ENCODE measurements at regions not wholly inside any gene's neighbourhood (a gene's known extent, or its start where the extent isn't known, plus 50 kb on each side); places are given as distances from the start of the nearest gene placed in this dataset.

DNA sequence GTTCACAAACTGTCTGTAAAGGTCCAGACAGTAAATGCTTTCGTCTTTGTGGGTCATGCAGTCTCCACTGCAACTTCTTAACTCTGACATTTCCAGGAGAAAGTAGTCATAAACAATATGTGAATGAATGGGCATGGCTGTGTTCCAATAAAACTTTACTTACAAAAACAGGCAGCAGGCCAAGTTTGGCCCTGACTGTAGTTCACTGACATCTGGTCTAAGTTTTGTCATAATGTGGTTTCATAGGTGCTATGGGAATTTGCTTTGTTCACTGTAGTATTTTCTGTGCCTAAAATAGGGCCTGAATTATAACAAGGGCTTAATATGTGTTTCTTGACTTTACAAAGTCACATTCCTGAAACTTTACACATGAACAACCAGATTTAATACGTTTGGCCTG, 186.0 kb upstream of the KBTBD8 start:
- WGBS = 81% methylated on average over 2 of the region's 2 CpGs
- Histone ChIP-seq H3K27me3 (ENCODE audit: control insufficient read depth in 2 of 2, insufficient read depth in 1 of 2, low read length in 1 of 2) (no peaks in the 10 kb centered on the region), H3K9me3 (ENCODE audit: control insufficient read depth in 2 of 2, insufficient read depth in 1 of 2, low read length in 1 of 2) (no peaks in the 10 kb centered on the region), H3K4me3 (ENCODE audit: low read length in 2 of 2) (no peak overlapping the region), H3K27ac (ENCODE audit: low read depth in 1 of 2, low read length in 1 of 2) (no peak overlapping the region), H3K4me1 (ENCODE audit: control insufficient read depth in 2 of 2, insufficient read depth in 2 of 2, low read length in 2 of 2) (peaks cover 0 to 4% of the 10 kb centered on the region in 2 donors), H3K36me3 (ENCODE audit: control insufficient read depth in 2 of 2, insufficient read depth in 2 of 2, low read length in 1 of 2) (no peaks in the 10 kb centered on the region)
- DNase-seq (ENCODE audit: low read depth in 6 of 9, low spot score in 9 of 9) = no peak

DNA sequence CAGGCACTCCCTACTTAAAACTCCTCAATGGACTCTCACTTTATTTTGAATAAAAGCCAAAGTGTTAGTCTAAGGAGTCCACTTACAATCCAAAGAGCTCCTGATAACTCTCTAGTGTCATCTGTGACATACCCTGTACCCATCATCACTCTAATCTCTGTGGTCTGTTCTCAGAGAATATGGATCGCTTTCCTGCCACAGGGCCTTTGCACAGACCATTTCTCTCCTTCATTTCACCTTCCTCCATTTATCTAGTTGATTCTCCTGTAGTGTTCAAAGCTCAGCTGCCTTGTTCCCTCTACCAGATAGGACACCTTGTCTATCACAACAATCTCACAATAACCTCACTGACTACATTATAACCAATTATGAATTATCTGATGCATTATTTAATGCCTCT, 185.4 kb upstream of the KBTBD8 start:
- 98% methylated on average over 1 of the region's 1 CpG for WGBS
- no peaks in the 10 kb centered on the region for H3K9me3 ChIP-seq (ENCODE audit: control insufficient read depth in 2 of 2, insufficient read depth in 1 of 2, low read length in 1 of 2)
- H3K4me1 ChIP-seq (ENCODE audit: control insufficient read depth in 2 of 2, insufficient read depth in 2 of 2, low read length in 2 of 2) = peaks cover 0 to 4% of the 10 kb centered on the region in 2 donors

DNA sequence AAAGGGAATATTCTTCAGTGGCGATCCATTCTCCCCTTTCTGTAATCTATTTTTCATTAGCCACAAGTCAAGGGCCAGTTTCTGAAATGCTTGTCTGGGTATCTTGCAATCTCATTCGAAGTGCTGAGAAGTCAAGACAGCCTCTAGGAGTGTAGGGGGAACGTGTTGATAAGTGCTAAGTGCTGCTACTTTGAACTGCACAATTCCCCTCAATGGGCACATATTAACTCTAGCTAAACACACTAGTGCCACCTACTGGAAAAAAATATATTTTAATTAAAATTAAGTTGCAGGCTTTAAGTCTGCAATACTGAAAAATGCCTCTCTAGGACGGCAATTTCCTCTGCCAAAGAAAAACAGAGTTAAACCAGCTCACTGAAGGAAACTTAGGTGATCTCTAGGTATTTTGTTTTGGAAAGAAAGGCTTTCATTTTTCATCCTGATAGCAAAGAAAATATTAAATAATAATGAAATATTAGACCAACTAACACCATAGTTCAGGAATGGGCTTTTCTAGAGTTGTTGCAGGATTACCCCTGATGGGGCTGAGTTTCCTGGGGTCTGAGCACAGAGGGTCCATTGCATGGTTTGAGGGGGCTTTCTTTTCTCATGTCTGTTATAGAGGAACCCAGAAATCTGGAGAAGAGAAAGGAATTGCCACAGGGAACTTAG, 181.9 kb upstream of the KBTBD8 start:
- Histone ChIP-seq H3K27me3 (ENCODE audit: control insufficient read depth in 2 of 2, insufficient read depth in 1 of 2, low read length in 1 of 2) (no peaks in the 10 kb centered on the region), H3K4me1 (ENCODE audit: control insufficient read depth in 2 of 2, insufficient read depth in 2 of 2, low read length in 2 of 2) (no peaks in the 10 kb centered on the region), H3K27ac (ENCODE audit: low read depth in 1 of 2, low read length in 1 of 2) (no peak overlapping the region), H3K36me3 (ENCODE audit: control insufficient read depth in 2 of 2, insufficient read depth in 2 of 2, low read length in 1 of 2) (no peaks in the 10 kb centered on the region), H3K4me3 (ENCODE audit: low read length in 2 of 2) (no peak overlapping the region), H3K9me3 (ENCODE audit: control insufficient read depth in 2 of 2, insufficient read depth in 1 of 2, low read length in 1 of 2) (no peaks in the 10 kb centered on the region)
- DNase-seq (ENCODE audit: low read depth in 6 of 9, low spot score in 9 of 9) = peak in 8 of 9 donors; percentile 11 to 67 (median 14)
- 17% methylated on average over 4 of the region's 4 CpGs for WGBS

More for the DNA sequence above, 185.4 kb upstream of the KBTBD8 start:
- Histone ChIP-seq H3K27me3 (ENCODE audit: control insufficient read depth in 2 of 2, insufficient read depth in 1 of 2, low read length in 1 of 2) (no peaks in the 10 kb centered on the region), H3K4me3 (ENCODE audit: low read length in 2 of 2) (no peak overlapping the region), H3K27ac (ENCODE audit: low read depth in 1 of 2, low read length in 1 of 2) (no peak overlapping the region), H3K36me3 (ENCODE audit: control insufficient read depth in 2 of 2, insufficient read depth in 2 of 2, low read length in 1 of 2) (no peaks in the 10 kb centered on the region)
- DNase-seq (ENCODE audit: low read depth in 6 of 9, low spot score in 9 of 9) = no peak

GRCh38 chr3:66817951-66818557, 180.1 kb upstream of the KBTBD8 start:
- no peaks in the 10 kb centered on the region for H3K36me3 ChIP-seq (ENCODE audit: control insufficient read depth in 2 of 2, insufficient read depth in 2 of 2, low read length in 1 of 2)
- no peaks in the 10 kb centered on the region for H3K4me1 ChIP-seq (ENCODE audit: control insufficient read depth in 2 of 2, insufficient read depth in 2 of 2, low read length in 2 of 2)
- H3K27ac ChIP-seq (ENCODE audit: low read depth in 1 of 2, low read length in 1 of 2) = no peak overlapping the region
- 96% methylated on average over 10 of the region's 10 CpGs for WGBS
- no peaks in the 10 kb centered on the region for H3K27me3 ChIP-seq (ENCODE audit: control insufficient read depth in 2 of 2, insufficient read depth in 1 of 2, low read length in 1 of 2)
- DNase-seq (ENCODE audit: low read depth in 6 of 9, low spot score in 9 of 9) = no peak
- H3K9me3 ChIP-seq (ENCODE audit: control insufficient read depth in 2 of 2, insufficient read depth in 1 of 2, low read length in 1 of 2) = no peaks in the 10 kb centered on the region
- H3K4me3 ChIP-seq (ENCODE audit: low read length in 2 of 2) = no peak overlapping the region

GRCh38 chr3:66819993-66820501, 178.1 kb upstream of the KBTBD8 start:
- DNase-seq (ENCODE audit: low read depth in 6 of 9, low spot score in 9 of 9) = no peak
- Histone ChIP-seq H3K9me3 (ENCODE audit: control insufficient read depth in 2 of 2, insufficient read depth in 1 of 2, low read length in 1 of 2) (no peaks in the 10 kb centered on the region), H3K27me3 (ENCODE audit: control insufficient read depth in 2 of 2, insufficient read depth in 1 of 2, low read length in 1 of 2) (no peaks in the 10 kb centered on the region), H3K36me3 (ENCODE audit: control insufficient read depth in 2 of 2, insufficient read depth in 2 of 2, low read length in 1 of 2) (no peaks in the 10 kb centered on the region), H3K4me3 (ENCODE audit: low read length in 2 of 2) (no peak overlapping the region), H3K27ac (ENCODE audit: low read depth in 1 of 2, low read length in 1 of 2) (no peak overlapping the region), H3K4me1 (ENCODE audit: control insufficient read depth in 2 of 2, insufficient read depth in 2 of 2, low read length in 2 of 2) (no peaks in the 10 kb centered on the region)
- 94% methylated on average over 3 of the region's 3 CpGs for WGBS

DNA sequence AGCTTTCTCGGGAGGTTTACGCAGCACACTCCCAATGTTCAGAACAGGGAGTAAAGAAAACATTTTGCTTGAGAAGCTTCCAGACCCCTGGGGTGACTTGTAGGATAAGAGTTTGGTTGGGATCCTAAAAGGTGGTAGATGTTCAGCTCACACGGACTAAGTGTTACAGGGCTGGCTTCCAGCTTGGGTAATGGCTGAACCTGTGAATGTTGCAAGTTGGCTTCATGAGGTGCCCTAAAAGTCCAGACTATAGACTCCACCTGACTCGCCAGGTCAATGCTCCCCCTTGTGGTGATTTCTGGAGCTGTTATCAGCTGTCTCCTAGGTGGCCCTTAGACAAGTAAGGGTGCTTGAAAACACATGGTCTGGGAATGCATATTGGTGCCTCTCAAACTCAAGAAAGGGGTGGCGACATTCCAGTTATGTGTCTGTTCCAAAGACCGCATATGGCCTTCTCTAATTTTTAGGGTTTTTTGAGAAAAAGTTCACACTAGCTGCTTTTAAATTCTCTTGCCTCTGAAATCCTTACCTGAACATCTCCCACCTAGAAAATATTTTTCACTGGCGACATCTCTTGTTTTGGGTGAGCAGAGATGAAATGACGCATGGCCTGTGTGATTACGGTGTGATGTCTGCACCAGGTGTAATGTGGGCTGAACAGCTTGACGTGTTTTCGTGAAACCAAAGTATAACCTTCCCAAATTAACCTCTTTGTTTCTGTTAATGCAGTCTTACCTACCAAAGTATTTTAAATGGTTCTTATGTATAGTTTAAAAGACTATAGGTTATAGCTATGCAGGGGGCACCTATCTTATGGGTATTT, 175.7 kb upstream of the KBTBD8 start:
- Histone ChIP-seq H3K36me3 (ENCODE audit: control insufficient read depth in 2 of 2, insufficient read depth in 2 of 2, low read length in 1 of 2) (no peaks in the 10 kb centered on the region), H3K9me3 (ENCODE audit: control insufficient read depth in 2 of 2, insufficient read depth in 1 of 2, low read length in 1 of 2) (no peaks in the 10 kb centered on the region), H3K4me1 (ENCODE audit: control insufficient read depth in 2 of 2, insufficient read depth in 2 of 2, low read length in 2 of 2) (no peaks in the 10 kb centered on the region), H3K27ac (ENCODE audit: low read depth in 1 of 2, low read length in 1 of 2) (no peak overlapping the region), H3K4me3 (ENCODE audit: low read length in 2 of 2) (no peak overlapping the region), H3K27me3 (ENCODE audit: control insufficient read depth in 2 of 2, insufficient read depth in 1 of 2, low read length in 1 of 2) (no peaks in the 10 kb centered on the region)
- WGBS = 81% methylated on average over 11 of the region's 11 CpGs
- DNase-seq (ENCODE audit: low read depth in 6 of 9, low spot score in 9 of 9) = peak; percentile 8 to 76 (median 51)

- Histone ChIP-seq H3K27me3 (ENCODE audit: control insufficient read depth in 2 of 2, insufficient read depth in 1 of 2, low read length in 1 of 2) (no peaks in the 10 kb centered on the region), H3K36me3 (ENCODE audit: control insufficient read depth in 2 of 2, insufficient read depth in 2 of 2, low read length in 1 of 2) (no peaks in the 10 kb centered on the region), H3K4me1 (ENCODE audit: control insufficient read depth in 2 of 2, insufficient read depth in 2 of 2, low read length in 2 of 2) (no peaks in the 10 kb centered on the region), H3K9me3 (ENCODE audit: control insufficient read depth in 2 of 2, insufficient read depth in 1 of 2, low read length in 1 of 2) (no peaks in the 10 kb centered on the region), H3K4me3 (ENCODE audit: low read length in 2 of 2) (no peak overlapping the region), H3K27ac (ENCODE audit: low read depth in 1 of 2, low read length in 1 of 2) (no peak overlapping the region)
- 95% methylated on average over 1 of the region's 1 CpG for WGBS
- no peak for DNase-seq (ENCODE audit: low read depth in 6 of 9, low spot score in 9 of 9)
These were observed 175.1 kb upstream of the KBTBD8 start for GRCh38 chr3:66823009-66823397.

DNA sequence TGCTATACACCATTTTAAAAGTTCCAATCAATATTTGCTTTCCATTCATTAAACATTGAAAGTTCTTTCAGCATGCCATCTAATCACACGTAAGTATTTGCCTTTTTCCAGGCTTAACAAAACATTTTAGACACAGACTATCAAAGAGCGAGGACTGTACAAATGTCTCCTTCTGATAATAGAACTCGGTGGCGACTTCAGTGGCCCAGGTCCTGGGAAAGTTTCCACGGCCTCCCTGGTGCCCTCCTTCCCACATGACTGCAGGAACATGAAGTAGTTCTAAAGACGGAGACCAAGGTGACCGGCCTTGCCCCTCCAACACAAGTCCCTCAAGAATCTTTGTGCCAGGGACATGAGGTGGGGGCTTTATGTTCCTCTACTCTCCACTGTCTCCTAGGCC, 174.6 kb upstream of the KBTBD8 start:
- H3K27ac ChIP-seq (ENCODE audit: low read depth in 1 of 2, low read length in 1 of 2) = no peak overlapping the region
- no peaks in the 10 kb centered on the region for H3K27me3 ChIP-seq (ENCODE audit: control insufficient read depth in 2 of 2, insufficient read depth in 1 of 2, low read length in 1 of 2)
- H3K4me3 ChIP-seq (ENCODE audit: low read length in 2 of 2) = no peak overlapping the region
- H3K9me3 ChIP-seq (ENCODE audit: control insufficient read depth in 2 of 2, insufficient read depth in 1 of 2, low read length in 1 of 2) = no peaks in the 10 kb centered on the region
- 90% methylated on average over 7 of the region's 7 CpGs for WGBS
- DNase-seq (ENCODE audit: low read depth in 6 of 9, low spot score in 9 of 9) = no peak
- no peaks in the 10 kb centered on the region for H3K4me1 ChIP-seq (ENCODE audit: control insufficient read depth in 2 of 2, insufficient read depth in 2 of 2, low read length in 2 of 2)
- no peaks in the 10 kb centered on the region for H3K36me3 ChIP-seq (ENCODE audit: control insufficient read depth in 2 of 2, insufficient read depth in 2 of 2, low read length in 1 of 2)

GRCh38 chr3:66825375-66825774, 172.7 kb upstream of the KBTBD8 start:
- Histone ChIP-seq H3K36me3 (ENCODE audit: control insufficient read depth in 2 of 2, insufficient read depth in 2 of 2, low read length in 1 of 2) (no peaks in the 10 kb centered on the region), H3K27me3 (ENCODE audit: control insufficient read depth in 2 of 2, insufficient read depth in 1 of 2, low read length in 1 of 2) (no peaks in the 10 kb centered on the region), H3K27ac (ENCODE audit: low read depth in 1 of 2, low read length in 1 of 2) (no peak overlapping the region), H3K4me1 (ENCODE audit: control insufficient read depth in 2 of 2, insufficient read depth in 2 of 2, low read length in 2 of 2) (no peaks in the 10 kb centered on the region), H3K4me3 (ENCODE audit: low read length in 2 of 2) (no peak overlapping the region), H3K9me3 (ENCODE audit: control insufficient read depth in 2 of 2, insufficient read depth in 1 of 2, low read length in 1 of 2) (no peaks in the 10 kb centered on the region)
- 96% methylated on average over 4 of the region's 4 CpGs for WGBS
- no peak for DNase-seq (ENCODE audit: low read depth in 6 of 9, low spot score in 9 of 9)
